HEK293T (cell line): ENCODE measurements at regions not wholly inside any gene's neighbourhood (a gene's known extent, or its start where the extent isn't known, plus 50 kb on each side); places are given as distances from the start of the nearest gene placed in this dataset.
A peak's percentile ranks its signal among the peaks of the same experiment; 100 is the strongest.
"Not testable (repeated sequence)": the region's sequence is repeated elsewhere in the genome, so short reads cannot be mapped to it uniquely, and the experiment has no call there.

ENCODE experiments used
- ARNT ChIP-seq: fragments of 450-650 bp; IDR thresholded peaks from 2 replicates; pipeline ENCODE4 v1.6.1; 2017; ENCODE audit warnings: mild to moderate bottlenecking
- BHLHE40 ChIP-seq: fragments of 450-650 bp; IDR thresholded peaks from 2 replicates; pipeline ENCODE4 v1.6.1; 2016; ENCODE audit warnings: mild to moderate bottlenecking, moderate library complexity, borderline replicate concordance
- CTBP1 ChIP-seq: fragments of 450-650 bp; IDR thresholded peaks from 2 replicates; pipeline ENCODE4 v1.6.1; 2016; ENCODE audit warnings: borderline replicate concordance
- ELF4 ChIP-seq: fragments of 450-650 bp; IDR thresholded peaks from 2 replicates; pipeline ENCODE4 v1.6.1; 2017; ENCODE audit warnings: antibody characterized with exemption
- FOXA1 ChIP-seq: fragments of 450-650 bp; IDR thresholded peaks from 2 replicates; pipeline ENCODE4 v1.6.1; 2016; ENCODE audit warnings: mild to moderate bottlenecking
- FOXK2 ChIP-seq: fragments of 450-650 bp; IDR thresholded peaks from 2 replicates; pipeline ENCODE4 v1.6.1; 2016; ENCODE audit warnings: mild to moderate bottlenecking
- FOXM1 ChIP-seq: fragments of 450-650 bp; IDR thresholded peaks from 2 replicates; pipeline ENCODE4 v1.6.1; 2017; ENCODE audit warnings: mild to moderate bottlenecking, borderline replicate concordance
- HDGF ChIP-seq: fragments of 450-650 bp; IDR thresholded peaks from 2 replicates; pipeline ENCODE4 v1.6.1; 2017; ENCODE audit warnings: antibody characterized with exemption, borderline replicate concordance
- L3MBTL2 ChIP-seq: fragments of 450-650 bp; conservative IDR thresholded peaks from 2 replicates; pipeline ENCODE4 v1.6.1; 2016; ENCODE audit warnings: mild to moderate bottlenecking
- SP1 ChIP-seq: fragments of 450-650 bp; IDR thresholded peaks from 2 replicates; pipeline ENCODE4 v1.6.1; 2017
- SUZ12 ChIP-seq: fragments of 450-650 bp; IDR thresholded peaks from 2 replicates; pipeline ENCODE4 v1.6.1; 2016; ENCODE audit warnings: mild to moderate bottlenecking
- TARDBP ChIP-seq: fragments of 450-650 bp; IDR thresholded peaks from 2 replicates; pipeline ENCODE4 v1.6.1; 2016
- ZNF384 ChIP-seq: fragments of 450-650 bp; IDR thresholded peaks from 2 replicates; pipeline ENCODE4 v1.6.1; 2016
- TF ChIP-seq, protein P1 (sequence below): fragments of 450-650 bp; IDR thresholded peaks from 2 replicates; pipeline ENCODE4 v1.6.1; 2016

DNA sequence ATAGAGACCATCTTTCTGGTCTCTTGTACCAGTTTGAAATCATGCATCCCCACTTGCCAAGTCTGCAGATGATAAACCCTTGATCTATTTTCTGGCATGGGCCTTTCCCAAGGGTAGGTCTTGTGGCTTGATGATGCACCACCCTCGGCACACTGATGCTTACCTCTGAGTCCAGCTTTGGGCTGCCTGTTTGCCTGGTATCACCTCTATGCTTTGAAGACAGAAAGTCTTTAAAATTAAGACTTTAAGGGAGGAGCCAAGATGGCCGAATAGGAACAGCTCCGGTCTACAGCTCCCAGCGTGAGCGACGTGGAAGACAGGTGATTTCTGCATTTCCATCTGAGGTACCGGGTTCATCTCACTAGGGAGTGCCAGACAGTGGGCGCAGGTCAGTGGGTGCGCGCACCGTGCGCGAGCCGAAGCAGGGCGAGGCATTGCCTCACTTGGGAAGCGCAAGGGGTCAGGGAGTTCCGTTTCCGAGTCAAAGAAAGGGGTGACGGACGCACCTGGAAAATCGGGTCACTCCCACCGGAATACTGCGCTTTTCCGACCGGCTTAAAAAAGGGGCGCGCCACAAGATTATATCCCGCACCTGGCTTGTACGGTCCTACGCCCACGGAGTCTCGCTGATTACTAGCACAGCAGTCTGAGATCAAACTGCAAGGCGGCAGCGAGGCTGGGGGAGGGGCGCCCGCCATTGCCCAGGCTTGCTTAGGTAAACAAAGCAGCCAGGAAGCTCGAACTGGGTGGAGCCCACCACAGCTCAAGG, 202.4 kb upstream of the MCHR2 start:
- not testable (repeated sequence) for TF ChIP-seq FOXA1, CTBP1, SP1, FOXK2, BHLHE40, ZNF384, ARNT, SUZ12, FOXM1, ELF4, HDGF, TARDBP
- TF ChIP-seq, protein P1, sequence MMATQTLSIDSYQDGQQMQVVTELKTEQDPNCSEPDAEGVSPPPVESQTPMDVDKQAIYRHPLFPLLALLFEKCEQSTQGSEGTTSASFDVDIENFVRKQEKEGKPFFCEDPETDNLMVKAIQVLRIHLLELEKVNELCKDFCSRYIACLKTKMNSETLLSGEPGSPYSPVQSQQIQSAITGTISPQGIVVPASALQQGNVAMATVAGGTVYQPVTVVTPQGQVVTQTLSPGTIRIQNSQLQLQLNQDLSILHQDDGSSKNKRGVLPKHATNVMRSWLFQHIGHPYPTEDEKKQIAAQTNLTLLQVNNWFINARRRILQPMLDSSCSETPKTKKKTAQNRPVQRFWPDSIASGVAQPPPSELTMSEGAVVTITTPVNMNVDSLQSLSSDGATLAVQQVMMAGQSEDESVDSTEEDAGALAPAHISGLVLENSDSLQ = not testable (repeated sequence)
- TF ChIP-seq L3MBTL2 = 0 out of 2 replicates have a peak, but pooled peaks have one; percentile 26
